ENCODE measurements at regions not wholly inside any gene's neighbourhood (a gene's known extent, or its start where the extent isn't known, plus 50 kb on each side); places are given as distances from the start of the nearest gene placed in this dataset.

DNA sequence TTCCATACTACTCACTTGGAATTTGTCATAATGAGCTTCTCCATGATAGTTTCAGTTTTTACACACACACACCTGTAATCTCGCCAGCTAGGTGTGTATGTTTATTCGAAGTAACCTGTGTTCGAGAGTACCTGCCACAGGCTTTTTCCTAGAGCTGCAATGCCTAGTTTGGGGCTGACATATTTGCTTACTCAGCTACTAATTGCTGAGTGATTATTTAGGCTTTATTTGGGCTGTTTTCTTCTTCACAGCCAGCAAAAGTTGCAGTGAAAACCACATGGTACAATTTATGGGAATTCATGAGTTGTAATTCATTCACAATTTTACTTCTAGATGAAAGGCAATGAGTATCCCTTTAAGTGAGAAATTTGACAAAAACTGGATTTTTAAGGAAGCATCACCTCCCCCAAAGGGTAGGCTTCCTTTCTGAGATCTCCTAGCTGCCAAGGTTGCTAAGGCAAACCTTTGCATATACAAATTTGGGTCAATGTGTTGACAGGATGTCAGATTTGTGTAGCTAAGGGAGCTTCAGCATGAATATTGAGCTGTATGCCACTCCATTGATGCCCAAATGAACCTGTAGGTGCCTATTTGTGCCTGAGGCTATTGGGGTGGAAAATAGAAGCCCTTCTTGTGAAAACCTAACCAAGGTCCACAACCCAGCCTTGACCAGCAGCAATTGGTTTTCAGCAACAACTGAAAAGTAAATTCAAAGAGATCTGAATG lies 108.7 kb upstream of the OTX2 start:
- no peak for DNase-seq (ENCODE audit: low read depth in 2 of 3, low spot score in 1 of 3)

DNA sequence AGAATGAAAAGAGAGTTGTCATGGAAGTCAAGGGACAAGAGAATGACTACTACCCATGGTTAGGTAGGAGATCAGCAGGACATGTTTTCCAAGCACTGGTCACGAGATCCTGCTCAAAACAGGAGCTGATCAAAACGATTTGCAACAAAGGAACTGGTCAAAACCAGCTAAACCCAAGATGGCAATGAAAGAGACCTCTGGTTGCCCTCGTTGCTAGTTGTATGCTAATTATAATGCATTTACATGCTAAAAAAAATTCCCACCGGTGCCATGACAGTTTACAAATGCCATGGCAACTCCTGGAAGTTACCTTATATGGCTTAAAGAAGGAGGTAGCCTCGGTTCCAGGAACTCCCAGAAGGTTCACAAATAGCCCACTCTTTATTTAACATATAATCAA lies 95.0 kb upstream of the OTX2 start:
- no peak for DNase-seq (ENCODE audit: low read depth in 2 of 3, low spot score in 1 of 3)

DNA sequence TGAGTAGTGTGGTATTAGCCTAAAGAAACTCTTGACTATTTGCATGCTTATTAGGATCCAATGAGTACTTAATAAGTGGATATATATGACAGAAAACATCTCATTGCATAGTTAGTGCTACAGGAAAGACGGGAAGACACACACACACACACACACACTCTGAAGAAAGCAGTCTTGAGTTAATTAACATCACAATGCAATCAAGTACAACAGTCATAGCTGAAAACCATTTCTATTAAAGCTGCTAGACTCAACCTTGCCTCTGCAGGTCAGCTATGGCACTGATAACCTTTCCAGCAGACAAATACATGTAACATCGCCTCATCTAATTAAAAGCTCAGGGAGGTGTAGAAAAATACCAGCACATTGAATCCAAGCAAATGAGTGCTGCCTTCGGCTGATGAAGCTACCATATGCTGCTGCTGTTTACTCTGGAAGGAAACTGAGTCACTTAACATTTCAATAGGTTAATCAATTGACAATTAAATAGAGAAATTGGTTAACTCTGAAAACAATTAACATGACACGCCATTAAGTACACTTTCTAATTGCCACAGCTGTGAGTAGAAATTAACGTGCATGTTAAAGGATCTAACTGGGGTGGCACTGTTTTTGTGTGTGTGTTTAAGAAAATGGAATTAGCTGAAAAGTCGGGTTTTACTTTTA lies 93.2 kb upstream of the OTX2 start:
- DNase-seq (ENCODE audit: low read depth in 2 of 3, low spot score in 1 of 3), result no peak

DNA sequence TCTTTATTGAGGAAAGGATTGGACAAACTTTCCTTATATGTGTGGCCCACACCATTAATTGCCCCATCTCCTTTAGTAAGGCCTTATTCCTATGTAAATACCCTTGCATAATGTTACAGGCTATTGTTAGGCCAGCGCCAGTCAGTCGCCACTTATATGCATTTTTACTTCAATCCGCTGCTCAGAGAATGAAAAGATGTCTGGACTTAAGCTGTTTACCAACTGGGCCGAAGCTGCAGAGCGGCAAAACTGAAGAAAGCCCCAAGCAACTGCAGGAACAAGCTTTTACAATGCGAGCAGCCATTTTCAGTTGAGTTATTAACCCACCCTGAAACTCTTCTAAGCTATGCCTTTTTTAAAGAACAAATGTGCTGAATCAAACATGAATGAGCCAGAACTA lies 92.1 kb upstream of the OTX2 start:
- no peak for DNase-seq (ENCODE audit: low read depth in 2 of 3, low spot score in 1 of 3)

DNA sequence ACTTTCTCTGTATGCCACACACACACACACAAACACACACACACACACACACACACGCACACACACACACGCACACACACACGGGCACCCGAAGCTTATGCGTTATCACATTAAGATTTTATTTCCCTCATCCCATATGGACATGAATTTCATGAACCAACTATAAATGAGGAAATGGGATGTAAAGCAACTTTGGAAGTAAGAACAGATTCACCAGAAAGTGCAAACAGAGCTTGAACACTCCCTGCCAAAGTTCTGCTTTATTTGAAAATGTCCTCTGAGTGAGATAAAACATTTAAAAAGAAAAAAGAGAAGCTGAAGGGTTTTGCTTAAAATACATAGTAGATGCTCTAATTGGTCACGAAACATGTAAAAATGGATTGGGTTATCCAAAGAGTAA lies 90.4 kb upstream of the OTX2 start:
- no peak for DNase-seq (ENCODE audit: low read depth in 2 of 3, low spot score in 1 of 3)

DNA sequence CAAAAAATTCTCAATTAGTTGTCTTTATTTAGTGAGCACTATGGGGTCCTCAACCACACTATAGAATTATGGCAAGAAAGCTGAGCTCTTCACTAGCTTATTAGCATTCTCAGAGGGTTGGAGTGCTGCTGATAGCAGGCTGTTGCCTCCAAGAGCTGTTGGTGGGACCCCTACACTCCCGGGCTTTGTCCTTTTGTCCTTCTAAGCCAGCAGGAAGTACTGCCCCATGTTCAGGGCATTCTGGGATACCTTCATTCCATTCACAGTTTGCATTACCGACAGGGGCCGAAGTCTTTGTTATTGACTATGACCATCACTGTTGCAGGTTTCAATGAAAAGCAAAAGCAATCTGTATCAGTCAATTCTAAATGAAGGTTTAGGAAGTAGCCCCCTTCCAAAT lies 89.5 kb upstream of the OTX2 start:
- DNase-seq (ENCODE audit: low read depth in 2 of 3, low spot score in 1 of 3), result no peak

- no peak for DNase-seq (ENCODE audit: low read depth in 2 of 3, low spot score in 1 of 3)
Measured at GRCh38 chr14:56896922-56897321, 86.6 kb upstream of the OTX2 start.

GRCh38 chr14:56896231-56896630 lies 86.0 kb upstream of the OTX2 start:
- DNase-seq (ENCODE audit: low read depth in 2 of 3, low spot score in 1 of 3), result no peak

DNA sequence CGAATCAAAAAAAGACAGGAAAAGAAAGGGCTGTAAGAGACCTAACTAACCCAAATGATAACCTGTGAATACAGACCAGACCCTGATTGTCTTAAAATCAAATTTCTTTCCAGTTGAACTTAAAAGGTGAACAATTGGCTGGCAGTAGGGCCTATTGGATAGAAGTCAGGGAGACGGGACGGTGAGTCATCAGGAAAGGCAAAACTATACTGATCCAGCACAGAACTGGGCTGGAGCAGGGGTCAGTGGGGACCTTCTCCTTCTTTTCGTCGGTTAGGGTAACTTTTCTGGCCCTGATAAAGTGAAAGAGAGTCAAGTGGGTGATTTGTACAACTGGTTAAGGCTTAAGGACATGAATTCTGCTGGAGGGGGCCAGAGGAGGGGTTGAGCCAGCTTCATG lies 84.9 kb upstream of the OTX2 start:
- DNase-seq (ENCODE audit: low read depth in 2 of 3, low spot score in 1 of 3), result no peak

DNA sequence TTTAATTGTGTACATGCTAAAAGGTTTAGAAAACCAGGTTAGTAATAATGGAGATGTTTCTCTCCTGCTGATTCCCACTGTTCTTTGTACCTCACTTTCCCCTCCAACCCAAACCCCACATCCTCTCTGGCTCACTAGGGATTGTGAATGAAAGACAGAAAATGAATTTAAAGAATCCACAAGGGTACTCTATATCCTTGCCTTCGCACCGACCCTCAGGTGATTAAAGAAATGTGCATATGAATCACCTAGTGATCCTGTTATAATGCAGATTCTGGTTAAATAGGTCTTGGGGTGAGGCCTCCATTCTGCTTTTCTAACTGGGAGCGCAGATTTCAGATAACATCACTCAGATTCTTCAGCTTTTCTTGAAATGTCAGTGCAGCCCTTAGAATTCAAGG lies 84.3 kb upstream of the OTX2 start:
- DNase-seq (ENCODE audit: low read depth in 2 of 3, low spot score in 1 of 3), result no peak

- no peak for DNase-seq (ENCODE audit: low read depth in 2 of 3, low spot score in 1 of 3)
Measured at GRCh38 chr14:56892959-56893358, 82.7 kb upstream of the OTX2 start.

- DNase-seq (ENCODE audit: low read depth in 2 of 3, low spot score in 1 of 3), result no peak
Measured at GRCh38 chr14:56891226-56891625, 80.9 kb upstream of the OTX2 start.

GRCh38 chr14:56889705-56890104 lies 79.4 kb upstream of the OTX2 start:
- DNase-seq (ENCODE audit: low read depth in 2 of 3, low spot score in 1 of 3), result no peak

DNA sequence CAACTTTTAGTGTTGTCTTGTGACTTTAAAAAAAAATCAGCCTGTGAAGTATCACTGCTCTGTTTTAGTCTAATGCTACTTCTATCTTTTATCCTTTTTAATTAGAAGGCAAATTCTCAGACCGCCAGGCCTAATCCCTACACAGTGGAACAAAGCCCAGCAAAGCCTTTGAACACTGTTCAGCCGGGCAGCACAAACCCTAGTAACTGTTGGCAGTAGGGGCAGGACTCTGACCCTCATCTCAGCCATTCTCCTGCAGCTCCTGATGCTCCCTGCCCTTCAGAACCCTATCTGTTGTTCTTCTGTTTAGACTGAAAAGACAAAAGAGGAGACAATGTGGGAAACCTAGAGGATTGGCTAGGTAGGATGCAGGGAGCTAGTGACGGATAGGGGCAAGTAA lies 78.0 kb upstream of the OTX2 start:
- no peak for DNase-seq (ENCODE audit: low read depth in 2 of 3, low spot score in 1 of 3)

- no peak for DNase-seq (ENCODE audit: low read depth in 2 of 3, low spot score in 1 of 3)
Measured at GRCh38 chr14:56887216-56887615, 76.9 kb upstream of the OTX2 start.

- DNase-seq (ENCODE audit: low read depth in 2 of 3, low spot score in 1 of 3), result no peak
Measured at GRCh38 chr14:56886471-56887062, 76.3 kb upstream of the OTX2 start.

GRCh38 chr14:56885825-56886224 lies 75.5 kb upstream of the OTX2 start:
- DNase-seq (ENCODE audit: low read depth in 2 of 3, low spot score in 1 of 3), result no peak

GRCh38 chr14:56884617-56885016 lies 74.3 kb upstream of the OTX2 start:
- DNase-seq (ENCODE audit: low read depth in 2 of 3, low spot score in 1 of 3), result no peak

DNA sequence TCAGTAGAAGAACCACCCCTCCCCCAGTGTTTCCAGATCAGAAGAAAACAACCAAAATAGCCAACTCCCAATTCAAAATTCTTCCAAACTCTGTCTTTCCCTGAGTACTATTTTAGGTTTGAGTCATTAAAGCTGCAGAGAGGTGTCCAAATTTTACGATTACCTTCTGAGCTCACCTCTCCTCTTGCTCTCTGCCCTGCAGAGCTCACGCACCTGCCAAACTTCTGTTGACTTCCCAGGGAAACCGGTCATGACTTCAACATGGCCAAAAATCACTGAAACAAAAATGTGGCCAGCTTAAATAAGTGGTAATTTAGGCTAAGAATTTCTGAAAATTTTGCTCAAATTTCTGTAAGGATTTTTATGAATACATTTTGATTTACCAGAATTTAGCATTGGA lies 70.9 kb upstream of the OTX2 start:
- DNase-seq (ENCODE audit: low read depth in 2 of 3, low spot score in 1 of 3), result no peak

DNA sequence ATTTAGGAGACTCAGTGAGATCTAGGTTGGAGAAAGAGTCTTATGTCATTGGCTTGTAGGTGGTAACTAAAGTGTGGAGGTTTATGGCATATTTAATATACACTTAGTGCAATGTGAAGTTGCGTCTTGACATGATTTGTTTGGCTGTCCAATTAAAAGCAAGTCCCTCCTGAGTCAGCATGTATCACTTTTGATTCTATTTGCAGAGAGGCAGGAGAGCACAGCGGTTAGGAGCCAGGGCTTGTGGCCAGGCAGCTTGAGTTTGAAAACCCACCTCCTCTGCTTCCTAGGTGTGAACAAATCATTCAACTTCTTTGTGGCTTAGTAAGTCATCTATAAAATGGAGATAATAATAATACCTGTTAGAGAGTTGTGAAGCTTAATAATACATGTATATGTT lies 68.5 kb upstream of the OTX2 start:
- no peak for DNase-seq (ENCODE audit: low read depth in 2 of 3, low spot score in 1 of 3)

DNA sequence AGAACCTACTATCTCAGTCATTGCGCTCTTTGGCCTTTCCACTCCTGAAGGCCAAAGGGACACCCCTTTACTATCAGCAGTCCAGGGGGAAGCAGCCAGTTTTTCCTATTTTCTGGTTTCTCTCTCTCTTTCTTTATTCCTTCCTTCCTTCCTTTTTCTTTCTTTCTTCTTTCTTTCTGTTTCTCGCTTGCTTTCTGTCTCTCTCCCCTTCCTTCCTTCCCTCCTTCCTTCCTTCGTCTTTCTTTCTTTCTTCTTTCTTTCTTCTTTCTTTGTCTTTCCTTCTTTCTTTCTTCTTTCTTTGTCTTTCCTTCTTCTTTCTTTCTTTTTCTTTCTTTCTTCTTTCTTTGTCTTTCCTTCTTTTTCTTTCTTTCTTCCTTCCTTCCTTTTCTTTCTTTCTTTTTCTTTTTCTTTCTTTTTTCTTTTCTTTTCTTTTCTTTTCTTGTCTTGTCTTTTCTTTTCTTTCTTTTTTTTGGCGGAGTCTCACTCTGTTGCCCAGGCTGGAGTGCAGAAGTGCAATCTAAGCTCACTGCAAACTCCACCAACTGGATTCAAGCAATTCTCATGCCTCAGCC lies 64.9 kb upstream of the OTX2 start:
- DNase-seq (ENCODE audit: low read depth in 2 of 3, low spot score in 1 of 3), result no peak

GRCh38 chr14:56874375-56874774 lies 64.1 kb upstream of the OTX2 start:
- DNase-seq (ENCODE audit: low read depth in 2 of 3, low spot score in 1 of 3), result no peak

Data from stimulated activated CD4-positive, alpha-beta T cell treated with anti-CD3 and anti-CD28 coated beads, Interleukin-12 subunit alpha, Interleukin-12 subunit beta, amount 100 ng/mL, for 48 hours (primary cell).